PFSK-1 (cell line): ENCODE measurements at regions not wholly inside any gene's neighbourhood (a gene's known extent, or its start where the extent isn't known, plus 50 kb on each side); places are given as distances from the start of the nearest gene placed in this dataset.
A peak's percentile ranks its signal among the peaks of the same experiment; 100 is the strongest.

Source experiments
- FOXP2 ChIP-seq: optimal IDR thresholded peaks from 2 replicates; pipeline ENCODE3; 2011; ENCODE audit warnings: borderline replicate concordance, control low read depth, inconsistent platforms; ENCODE audit not compliant: insufficient read depth; ENCODE audit errors: extremely low read length, extremely low read depth
- POLR2AphosphoS5 ChIP-seq: IDR thresholded peaks from 2 replicates; pipeline ENCODE4 v1.6.1; 2012; ENCODE audit warnings: low read depth, mild to moderate bottlenecking, control low read depth, low read length, moderate library complexity
- REST ChIP-seq, 2 experiments: IDR thresholded peaks; 2 replicates each; pipeline versions ENCODE4 v1.6.1 to v1.8.0; 2011 to 2012; ENCODE audit warnings: low read depth in 2 of 2, low read length in 2 of 2, control low read depth in 1 of 2, inconsistent platforms in 1 of 2, mild to moderate bottlenecking in 1 of 2, moderate library complexity in 1 of 2; ENCODE audit not compliant: insufficient read depth in 1 of 2
- SIN3A ChIP-seq: IDR thresholded peaks from 2 replicates; pipeline ENCODE4 v1.6.1; 2012; ENCODE audit warnings: mild to moderate bottlenecking, low read length, moderate library complexity, borderline replicate concordance; ENCODE audit not compliant: insufficient read depth
- TAF1 ChIP-seq: IDR thresholded peaks from 2 replicates; pipeline ENCODE4 v1.6.1; 2012; ENCODE audit warnings: low read length, control low read depth, borderline replicate concordance; ENCODE audit not compliant: insufficient read depth

GRCh38 chr1:56340977-56341376 is 238.4 kb downstream of the PLPP3 start:
- TF ChIP-seq REST (IDR thresholded peaks at IDR 0.05; ENCODE audit: insufficient read depth in 1 of 2, low read depth in 2 of 2, low read length in 2 of 2) (no peak), FOXP2 (no peak), SIN3A (no peak)

GRCh38 chr1:56339786-56340465 is 239.4 kb downstream of the PLPP3 start:
- TF ChIP-seq SIN3A = no peak
- TF ChIP-seq TAF1 = no peak
- TF ChIP-seq REST (IDR thresholded peaks at IDR 0.05; ENCODE audit: insufficient read depth in 1 of 2, low read depth in 2 of 2, low read length in 2 of 2) = peak; percentile 49; a peak in 2 of 4 replicates

- no peak for TF ChIP-seq SIN3A
- TF ChIP-seq REST (IDR thresholded peaks at IDR 0.05; ENCODE audit: insufficient read depth in 1 of 2, low read depth in 2 of 2, low read length in 2 of 2) = no peak
- TF ChIP-seq TAF1 = no peak
- no peak for TF ChIP-seq FOXP2
- TF ChIP-seq POLR2AphosphoS5 = no peak
Observed at GRCh38 chr1:56339093-56339492, 240.3 kb downstream of the PLPP3 start.

- TF ChIP-seq SIN3A (no peak), TAF1 (no peak), FOXP2 (no peak), REST (IDR thresholded peaks at IDR 0.05; ENCODE audit: insufficient read depth in 1 of 2, low read depth in 2 of 2, low read length in 2 of 2) (no peak), POLR2AphosphoS5 (no peak)
Observed at GRCh38 chr1:56336982-56337381, 242.4 kb downstream of the PLPP3 start.

GRCh38 chr1:56335394-56335793 is 244.0 kb downstream of the PLPP3 start:
- TF ChIP-seq POLR2AphosphoS5 (no peak), FOXP2 (no peak), SIN3A (no peak), TAF1 (no peak), REST (IDR thresholded peaks at IDR 0.05; ENCODE audit: insufficient read depth in 1 of 2, low read depth in 2 of 2, low read length in 2 of 2) (no peak)
